GM21723 (cell line): ENCODE measurements at regions not wholly inside any gene's neighbourhood (a gene's known extent, or its start where the extent isn't known, plus 50 kb on each side); places are given as distances from the start of the nearest gene placed in this dataset.
"Not testable (repeated sequence)": the region's sequence is repeated elsewhere in the genome, so short reads cannot be mapped to it uniquely, and the experiment has no call there.

Experiments used
- ATAC-seq: cut with Tn5 transposase; IDR thresholded peaks from one replicate; pipeline ENCODE4 v1.9.1; 2021; ENCODE audit warnings: mild to moderate bottlenecking, moderate library complexity; ENCODE audit not compliant: unreplicated experiment

GRCh38 chr21:33997436-33997835, 75.9 kb upstream of the MRPS6 start:
- ATAC-seq: no peak

DNA sequence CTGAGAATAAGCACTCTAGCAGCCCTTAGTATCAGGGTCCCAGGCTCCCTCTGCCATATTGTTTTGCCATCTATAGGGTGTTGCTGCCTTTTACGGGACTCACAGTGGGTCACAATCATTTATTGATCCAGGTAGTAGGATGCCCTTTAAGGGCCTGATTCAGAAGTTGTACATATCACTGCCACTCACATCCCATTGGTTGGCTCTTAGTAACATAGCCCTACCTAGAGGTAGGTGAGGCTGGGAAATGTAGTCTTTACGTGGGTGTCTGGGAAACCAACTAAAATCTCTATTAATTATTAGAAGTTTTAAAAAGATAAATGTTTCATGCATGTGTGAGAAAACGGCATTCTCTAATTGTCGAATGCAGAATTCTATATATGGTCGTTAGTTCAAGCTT, 78.8 kb upstream of the ATP5PO start:
- no peak for ATAC-seq

DNA sequence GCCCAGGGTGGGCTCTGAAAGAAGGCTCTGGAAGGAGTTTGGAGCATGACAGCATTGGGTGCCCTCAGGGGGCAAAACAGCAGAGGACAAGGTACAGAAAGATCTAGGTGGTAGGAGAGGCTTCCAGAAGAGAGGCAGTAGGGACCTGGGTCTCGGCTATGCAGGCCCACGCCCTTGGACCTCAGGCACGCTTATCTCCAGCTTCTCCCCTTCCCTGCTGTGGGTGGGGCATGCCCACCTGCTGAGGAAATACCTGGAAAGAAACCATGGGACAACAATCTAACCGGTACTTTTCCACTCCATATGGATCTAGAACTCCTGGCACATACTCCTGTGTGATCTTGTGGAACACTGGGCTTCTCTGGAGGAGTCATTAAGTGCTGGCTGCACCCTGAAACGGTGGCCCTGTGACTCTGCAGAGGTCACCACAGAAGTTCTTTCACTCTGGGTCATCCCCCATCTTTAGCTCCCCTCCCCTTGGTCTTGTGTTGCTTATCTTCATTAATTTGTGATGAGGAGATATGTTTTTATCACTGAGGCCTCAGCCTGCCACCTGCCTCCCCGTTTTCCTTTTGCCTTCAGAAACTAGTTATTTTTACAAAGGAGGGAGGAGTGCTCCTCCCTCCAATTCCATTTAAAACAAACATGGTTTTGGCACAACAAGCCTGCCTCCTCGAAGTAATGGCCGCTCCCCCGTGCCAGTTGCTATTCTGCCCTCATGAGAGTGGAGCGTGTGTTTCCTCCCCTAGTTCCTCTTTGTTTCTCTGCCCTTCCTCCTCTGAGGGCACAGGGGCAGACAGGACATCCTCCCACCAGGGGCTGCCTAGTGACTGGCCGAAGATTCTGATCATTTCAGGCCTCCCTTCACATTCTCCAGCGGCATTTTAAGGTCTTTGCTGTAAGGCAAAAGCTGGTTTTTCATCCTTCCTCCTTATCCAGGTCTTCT, 78.0 kb upstream of the ATP5PO start:
- no peak for ATAC-seq

DNA sequence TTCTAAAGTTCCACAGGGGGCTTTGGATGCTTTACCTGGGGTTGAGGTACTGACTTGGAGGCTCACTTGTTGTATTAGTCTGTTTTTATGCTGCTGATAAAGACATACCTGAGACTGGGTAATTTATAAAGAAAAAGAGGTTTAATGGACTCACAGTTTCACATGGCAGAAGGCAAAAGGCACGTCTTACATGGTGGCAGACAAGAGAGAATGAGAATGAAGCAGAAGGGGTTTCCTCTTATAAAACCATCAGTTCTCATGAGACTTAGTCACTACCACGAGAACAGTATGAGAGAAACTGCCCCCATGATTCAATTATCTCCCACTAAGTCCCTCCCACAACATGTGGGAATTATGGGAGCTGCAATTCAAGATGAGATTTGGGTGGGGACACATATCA, 76.8 kb upstream of the ATP5PO start:
- not testable (repeated sequence) for ATAC-seq

GRCh38 chr21:33991133-33991532, 75.5 kb upstream of the ATP5PO start:
- ATAC-seq: no peak

DNA sequence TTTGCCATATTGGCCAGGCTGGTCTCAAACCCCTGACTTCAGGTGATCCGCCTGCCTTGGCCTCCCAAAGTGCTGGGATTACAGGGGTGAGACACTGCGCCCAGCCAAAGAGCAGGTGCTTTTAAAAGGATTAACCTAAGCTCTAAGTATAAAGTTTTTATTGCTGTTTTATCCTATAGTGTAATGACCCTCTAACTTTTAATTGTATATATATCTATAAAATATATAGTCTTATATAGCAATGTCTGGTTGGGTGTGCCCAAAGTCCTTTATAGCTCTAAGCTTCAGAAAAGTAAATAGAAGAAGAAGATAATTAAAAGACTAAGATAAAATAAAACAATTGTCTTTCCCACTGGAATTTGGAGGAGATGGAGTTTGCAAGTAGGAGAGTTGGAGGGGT, 73.8 kb upstream of the ATP5PO start:
- no peak for ATAC-seq

- ATAC-seq: no peak
Measured at GRCh38 chr21:33988237-33989017, 72.8 kb upstream of the ATP5PO start.

GRCh38 chr21:33987461-33987860, 71.9 kb upstream of the ATP5PO start:
- ATAC-seq: no peak

DNA sequence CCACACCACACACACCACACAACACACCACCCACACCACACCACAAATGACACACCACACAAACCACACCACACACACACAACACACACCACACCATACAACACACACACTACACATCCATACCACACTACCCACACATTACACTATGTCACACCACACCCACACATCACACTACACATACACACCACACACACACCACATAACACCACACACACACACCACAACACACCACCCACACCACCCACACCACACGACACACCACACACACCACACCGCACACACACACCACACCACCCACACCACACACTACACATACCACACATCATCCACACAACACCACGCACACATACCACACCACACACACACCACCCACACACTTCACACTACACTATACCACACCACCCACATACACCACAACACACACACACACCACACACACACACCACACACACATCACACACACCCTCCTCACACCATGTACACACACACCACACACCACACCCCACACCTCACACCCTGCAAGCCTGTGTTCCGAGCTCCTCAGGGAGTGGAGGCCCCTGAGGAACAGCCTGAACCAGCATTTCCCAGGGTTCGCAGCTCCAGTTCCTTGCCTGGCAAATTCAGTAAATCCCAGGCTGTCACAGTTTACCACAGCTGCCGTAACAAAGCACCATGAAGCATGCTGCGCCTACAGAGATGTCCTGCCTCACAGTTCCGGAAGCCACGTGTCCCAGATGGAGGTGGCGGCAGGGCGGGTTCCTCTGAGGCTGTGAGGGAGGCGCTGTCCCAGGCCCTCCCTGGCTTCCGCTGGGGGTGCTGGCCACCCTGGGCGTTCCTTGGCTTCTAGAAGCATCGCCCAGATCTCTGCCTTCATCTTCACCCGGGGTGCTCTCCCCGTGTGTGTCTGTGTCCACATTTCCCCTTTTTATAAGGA, 69.8 kb upstream of the ATP5PO start:
- no peak for ATAC-seq

DNA sequence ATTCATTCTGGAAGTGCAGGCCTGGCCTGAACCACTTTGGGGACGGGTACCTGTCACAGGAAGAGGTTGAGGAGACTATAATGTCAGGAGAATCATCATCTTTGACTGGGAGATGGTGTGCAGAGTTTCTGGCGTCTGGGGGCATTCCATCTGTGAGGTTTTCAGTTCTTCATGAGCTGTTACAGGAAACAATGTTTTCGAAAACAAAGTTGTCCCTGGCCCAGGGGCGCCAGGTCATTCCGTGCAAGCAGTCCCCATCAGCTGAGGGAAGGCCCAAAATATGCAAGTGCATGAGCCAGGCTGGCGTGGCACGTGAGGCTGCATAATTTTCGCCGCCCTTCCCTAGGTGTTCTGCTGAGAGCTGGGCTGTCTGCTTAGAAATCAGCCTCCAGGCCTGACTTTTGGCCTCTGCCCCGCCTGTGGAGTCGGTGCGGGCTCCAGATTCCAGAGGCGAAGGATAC, 68.4 kb upstream of the ATP5PO start:
- no peak for ATAC-seq

DNA sequence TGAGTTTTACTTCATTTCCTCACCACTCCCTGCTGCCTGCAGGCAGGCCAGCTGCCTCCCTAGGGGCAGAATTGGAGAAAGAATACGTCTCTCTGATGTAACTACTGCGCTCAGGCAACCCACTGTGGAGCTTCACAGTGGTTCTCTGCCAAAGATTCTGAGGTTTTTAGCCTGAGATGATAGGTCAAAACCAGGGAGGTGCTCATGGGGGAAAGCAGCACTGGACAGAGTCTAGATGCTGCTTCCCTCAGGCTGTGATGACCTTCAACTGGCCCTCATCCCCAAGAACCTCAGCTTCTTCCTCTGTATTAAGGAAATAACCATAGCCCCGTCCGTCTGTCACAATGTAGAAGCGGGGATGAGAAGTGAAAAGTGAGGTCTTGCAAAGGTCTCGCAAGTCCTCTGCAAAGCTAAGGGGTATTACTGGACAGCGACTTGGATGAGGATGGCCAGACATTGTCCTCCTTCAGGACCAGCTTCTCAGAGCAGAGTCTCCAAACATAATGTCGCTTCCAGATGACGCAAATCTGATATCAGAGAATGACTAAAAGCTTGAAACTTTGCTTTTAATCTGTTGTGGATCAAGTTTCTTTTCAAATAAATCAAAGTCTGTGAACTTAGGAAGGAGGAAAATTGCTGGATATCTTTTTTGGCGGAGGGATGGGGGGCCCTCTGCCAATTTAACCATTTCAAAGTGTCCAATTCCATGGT, 65.9 kb upstream of the ATP5PO start:
- ATAC-seq: no peak

- no peak for ATAC-seq
Measured at GRCh38 chr21:33980276-33980916, 64.8 kb upstream of the ATP5PO start.

GRCh38 chr21:33978585-33978984, 63.0 kb upstream of the ATP5PO start:
- ATAC-seq: no peak

DNA sequence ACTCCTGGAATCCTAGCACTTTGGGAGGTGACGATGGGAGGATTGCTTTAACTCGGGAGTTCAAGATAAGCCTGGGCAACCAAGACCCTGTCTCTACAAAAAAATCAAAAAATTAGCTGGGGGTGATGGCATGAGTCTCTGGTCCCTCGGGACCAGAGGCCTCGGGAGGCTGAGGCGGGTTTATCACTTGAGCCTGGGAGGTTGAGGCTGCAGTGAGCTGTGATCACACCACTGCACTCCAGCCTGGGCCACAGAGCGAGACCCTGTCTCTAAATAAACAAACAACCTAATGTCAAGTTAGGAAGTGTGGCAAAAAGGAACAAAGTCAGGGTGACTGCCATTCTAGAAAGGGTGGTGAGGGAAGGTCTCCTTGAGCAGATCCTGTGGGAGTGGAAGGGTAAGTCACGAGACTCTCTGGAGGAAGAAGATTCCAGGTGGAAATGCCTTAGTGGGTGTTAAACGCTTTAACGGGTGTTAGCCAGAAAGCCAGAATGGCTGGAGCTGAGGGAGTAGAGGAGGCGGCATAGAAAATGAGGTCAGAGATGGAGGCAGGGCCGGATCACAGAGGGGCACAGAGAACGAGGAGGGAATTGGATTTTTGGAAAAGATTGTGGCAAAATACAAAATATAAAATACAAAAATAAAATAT, 62.2 kb upstream of the ATP5PO start:
- ATAC-seq: no peak

GRCh38 chr21:33977017-33977720, 61.6 kb upstream of the ATP5PO start:
- no peak for ATAC-seq

GRCh38 chr21:33976082-33977016, 60.7 kb upstream of the ATP5PO start:
- peak; percentile 59 for ATAC-seq

DNA sequence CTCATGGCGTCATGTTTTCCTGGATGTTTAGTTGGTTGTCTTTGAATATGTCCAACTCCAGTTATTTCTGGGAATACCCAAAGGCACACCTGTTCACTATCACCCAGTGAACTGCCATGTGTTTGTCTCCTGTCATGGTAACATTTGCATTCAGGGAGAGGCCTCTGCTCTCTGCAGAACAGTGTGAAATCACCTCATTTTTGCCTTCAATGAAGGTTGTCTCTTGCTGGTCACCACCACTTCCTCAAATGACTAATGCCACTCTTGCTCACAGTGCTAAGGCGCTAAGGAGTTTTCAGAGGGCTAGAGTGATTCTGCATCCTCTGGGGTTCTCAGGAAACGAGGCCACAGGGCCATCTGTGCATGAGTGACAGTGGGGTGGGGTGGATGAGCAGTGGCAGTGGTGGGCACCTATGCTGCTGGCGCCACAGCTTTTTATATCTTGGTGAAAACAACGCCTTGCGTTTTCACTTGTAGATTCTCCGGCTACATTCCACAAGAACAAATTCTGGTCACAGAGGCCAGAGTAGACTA, 60.0 kb upstream of the ATP5PO start:
- ATAC-seq: peak; percentile 81
